ENCODE measurements at regions not wholly inside any gene's neighbourhood (a gene's known extent, or its start where the extent isn't known, plus 50 kb on each side); places are given as distances from the start of the nearest gene placed in this dataset.

GRCh38 chr13:99830931-99831330 lies 140.6 kb downstream of the ZIC5 start:
- Histone ChIP-seq H3K27me3 (ENCODE audit: control insufficient read depth, insufficient read depth, low read length) (peaks cover 12% of the 10 kb centered on the region), H3K36me3 (ENCODE audit: insufficient read depth, low read length) (no peaks in the 10 kb centered on the region), H3K9ac (ENCODE audit: low read depth, low read length) (no peak overlapping the region), H3K4me2 (ENCODE audit: low read length) (no peak overlapping the region), H3K4me3 (ENCODE audit: low read length) (no peak overlapping the region), H3K4me1 (ENCODE audit: control insufficient read depth, insufficient read depth, low read length) (no peaks in the 10 kb centered on the region), H3K9me3 (replicated peaks; ENCODE audit: low read length) (no peaks in the 10 kb centered on the region)

GRCh38 chr13:99829593-99830239 lies 141.9 kb downstream of the ZIC5 start:
- Histone ChIP-seq H3K9ac (ENCODE audit: low read depth, low read length) (no peak overlapping the region), H3K4me3 (ENCODE audit: low read length) (no peak overlapping the region), H3K4me1 (ENCODE audit: control insufficient read depth, insufficient read depth, low read length) (no peaks in the 10 kb centered on the region), H3K27me3 (ENCODE audit: control insufficient read depth, insufficient read depth, low read length) (peaks cover 21% of the 10 kb centered on the region), H3K9me3 (replicated peaks; ENCODE audit: low read length) (no peaks in the 10 kb centered on the region), H3K36me3 (ENCODE audit: insufficient read depth, low read length) (no peaks in the 10 kb centered on the region), H3K4me2 (ENCODE audit: low read length) (no peak overlapping the region)

GRCh38 chr13:99829161-99829560 lies 142.4 kb downstream of the ZIC5 start:
- no peak overlapping the region for H3K9ac ChIP-seq (ENCODE audit: low read depth, low read length)
- peaks cover 21% of the 10 kb centered on the region for H3K27me3 ChIP-seq (ENCODE audit: control insufficient read depth, insufficient read depth, low read length)

GRCh38 chr13:99828735-99829134 lies 142.8 kb downstream of the ZIC5 start:
- Histone ChIP-seq H3K36me3 (ENCODE audit: insufficient read depth, low read length) (no peaks in the 10 kb centered on the region), H3K9ac (ENCODE audit: low read depth, low read length) (no peak overlapping the region), H3K4me1 (ENCODE audit: control insufficient read depth, insufficient read depth, low read length) (no peaks in the 10 kb centered on the region), H3K27me3 (ENCODE audit: control insufficient read depth, insufficient read depth, low read length) (peaks cover 21% of the 10 kb centered on the region), H3K4me3 (ENCODE audit: low read length) (no peak overlapping the region), H3K4me2 (ENCODE audit: low read length) (no peak overlapping the region), H3K9me3 (replicated peaks; ENCODE audit: low read length) (no peaks in the 10 kb centered on the region)

More at GRCh38 chr13:99829161-99829560, 142.4 kb downstream of the ZIC5 start:
- Histone ChIP-seq H3K36me3 (ENCODE audit: insufficient read depth, low read length) (no peaks in the 10 kb centered on the region), H3K4me2 (ENCODE audit: low read length) (no peak overlapping the region), H3K9me3 (replicated peaks; ENCODE audit: low read length) (no peaks in the 10 kb centered on the region), H3K4me1 (ENCODE audit: control insufficient read depth, insufficient read depth, low read length) (no peaks in the 10 kb centered on the region), H3K4me3 (ENCODE audit: low read length) (no peak overlapping the region)

GRCh38 chr13:99828123-99828522 lies 143.4 kb downstream of the ZIC5 start:
- Histone ChIP-seq H3K27me3 (ENCODE audit: control insufficient read depth, insufficient read depth, low read length) (peaks cover 21% of the 10 kb centered on the region), H3K9ac (ENCODE audit: low read depth, low read length) (no peak overlapping the region), H3K4me2 (ENCODE audit: low read length) (no peak overlapping the region)

GRCh38 chr13:99827011-99827772 lies 144.4 kb downstream of the ZIC5 start:
- Histone ChIP-seq H3K4me1 (ENCODE audit: control insufficient read depth, insufficient read depth, low read length) (no peaks in the 10 kb centered on the region), H3K4me2 (ENCODE audit: low read length) (no peak overlapping the region), H3K9ac (ENCODE audit: low read depth, low read length) (no peak overlapping the region), H3K27me3 (ENCODE audit: control insufficient read depth, insufficient read depth, low read length) (peaks cover 21% of the 10 kb centered on the region), H3K36me3 (ENCODE audit: insufficient read depth, low read length) (no peaks in the 10 kb centered on the region), H3K4me3 (ENCODE audit: low read length) (no peak overlapping the region), H3K9me3 (replicated peaks; ENCODE audit: low read length) (no peaks in the 10 kb centered on the region)

More at GRCh38 chr13:99828123-99828522, 143.4 kb downstream of the ZIC5 start:
- Histone ChIP-seq H3K36me3 (ENCODE audit: insufficient read depth, low read length) (no peaks in the 10 kb centered on the region), H3K4me3 (ENCODE audit: low read length) (no peak overlapping the region), H3K9me3 (replicated peaks; ENCODE audit: low read length) (no peaks in the 10 kb centered on the region), H3K4me1 (ENCODE audit: control insufficient read depth, insufficient read depth, low read length) (no peaks in the 10 kb centered on the region)

GRCh38 chr13:99823961-99824360 lies 147.6 kb downstream of the ZIC5 start:
- H3K4me3 ChIP-seq (ENCODE audit: low read length): no peak overlapping the region
- no peak overlapping the region for H3K4me2 ChIP-seq (ENCODE audit: low read length)
- no peaks in the 10 kb centered on the region for H3K4me1 ChIP-seq (ENCODE audit: control insufficient read depth, insufficient read depth, low read length)
- peaks cover 18% of the 10 kb centered on the region for H3K27me3 ChIP-seq (ENCODE audit: control insufficient read depth, insufficient read depth, low read length)
- no peak overlapping the region for H3K9ac ChIP-seq (ENCODE audit: low read depth, low read length)
- H3K36me3 ChIP-seq (ENCODE audit: insufficient read depth, low read length): no peaks in the 10 kb centered on the region
- H3K9me3 ChIP-seq (replicated peaks; ENCODE audit: low read length): no peaks in the 10 kb centered on the region

GRCh38 chr13:99822820-99823219 lies 148.7 kb downstream of the ZIC5 start:
- H3K27me3 ChIP-seq (ENCODE audit: control insufficient read depth, insufficient read depth, low read length): peaks cover 8% of the 10 kb centered on the region
- no peaks in the 10 kb centered on the region for H3K4me1 ChIP-seq (ENCODE audit: control insufficient read depth, insufficient read depth, low read length)
- no peaks in the 10 kb centered on the region for H3K36me3 ChIP-seq (ENCODE audit: insufficient read depth, low read length)
- no peak overlapping the region for H3K4me3 ChIP-seq (ENCODE audit: low read length)
- no peak overlapping the region for H3K9ac ChIP-seq (ENCODE audit: low read depth, low read length)
- no peaks in the 10 kb centered on the region for H3K9me3 ChIP-seq (replicated peaks; ENCODE audit: low read length)
- H3K4me2 ChIP-seq (ENCODE audit: low read length): no peak overlapping the region

- no peak overlapping the region for H3K9ac ChIP-seq (ENCODE audit: low read depth, low read length)
- H3K36me3 ChIP-seq (ENCODE audit: insufficient read depth, low read length): no peaks in the 10 kb centered on the region
- no peaks in the 10 kb centered on the region for H3K9me3 ChIP-seq (replicated peaks; ENCODE audit: low read length)
- no peak overlapping the region for H3K4me3 ChIP-seq (ENCODE audit: low read length)
- peaks cover 8% of the 10 kb centered on the region for H3K27me3 ChIP-seq (ENCODE audit: control insufficient read depth, insufficient read depth, low read length)
- H3K4me2 ChIP-seq (ENCODE audit: low read length): no peak overlapping the region
- no peaks in the 10 kb centered on the region for H3K4me1 ChIP-seq (ENCODE audit: control insufficient read depth, insufficient read depth, low read length)
These were observed 149.8 kb downstream of the ZIC5 start for GRCh38 chr13:99821741-99822140.

GRCh38 chr13:99819967-99820366 lies 151.6 kb downstream of the ZIC5 start:
- Histone ChIP-seq H3K4me2 (ENCODE audit: low read length) (no peak overlapping the region), H3K27me3 (ENCODE audit: control insufficient read depth, insufficient read depth, low read length) (peaks cover 2% of the 10 kb centered on the region), H3K4me3 (ENCODE audit: low read length) (no peak overlapping the region), H3K9ac (ENCODE audit: low read depth, low read length) (no peak overlapping the region), H3K36me3 (ENCODE audit: insufficient read depth, low read length) (no peaks in the 10 kb centered on the region), H3K4me1 (ENCODE audit: control insufficient read depth, insufficient read depth, low read length) (no peaks in the 10 kb centered on the region), H3K9me3 (replicated peaks; ENCODE audit: low read length) (no peaks in the 10 kb centered on the region)

- Histone ChIP-seq H3K4me2 (ENCODE audit: low read length) (no peak overlapping the region), H3K9me3 (replicated peaks; ENCODE audit: low read length) (no peaks in the 10 kb centered on the region), H3K9ac (ENCODE audit: low read depth, low read length) (no peak overlapping the region), H3K36me3 (ENCODE audit: insufficient read depth, low read length) (no peaks in the 10 kb centered on the region), H3K4me3 (ENCODE audit: low read length) (no peak overlapping the region), H3K4me1 (ENCODE audit: control insufficient read depth, insufficient read depth, low read length) (peaks cover 13% of the 10 kb centered on the region), H3K27me3 (ENCODE audit: control insufficient read depth, insufficient read depth, low read length) (no peaks in the 10 kb centered on the region)
These were observed 155.2 kb downstream of the ZIC5 start for GRCh38 chr13:99816321-99816720.

Measured in skeletal muscle satellite cell (primary cell).